Ovary (tissue), 7 donors: ENCODE measurements at regions not wholly inside any gene's neighbourhood (a gene's known extent, or its start where the extent isn't known, plus 50 kb on each side); places are given as distances from the start of the nearest gene placed in this dataset.
"Not testable (repeated sequence)": the region's sequence is repeated elsewhere in the genome, so short reads cannot be mapped to it uniquely, and the experiment has no call there.

Source experiments
- DNase-seq, 5 donors: peaks; one replicate each; pipeline ENCODE4 v3.0.0-alpha.2; 2019 to 2020
- H3K27ac ChIP-seq, 2 donors: fragments of 200-600 bp; one replicate each; pipeline versions ENCODE4 v1.5.1 to v1.8.0; 2019 to 2022
- H3K27me3 ChIP-seq: fragments of 200-600 bp; one replicate; pipeline ENCODE4 v1.8.0; 2022
- H3K36me3 ChIP-seq: fragments of 200-600 bp; sonication (generic); one replicate; pipeline ENCODE4 v1.5.1; 2019
- H3K4me1 ChIP-seq: one replicate; pipeline ENCODE4 v1.8.1; 2013; ENCODE audit warnings: mild to moderate bottlenecking, moderate library complexity; ENCODE audit not compliant: insufficient read depth
- H3K4me3 ChIP-seq: fragments of 200-600 bp; sonication (generic); one replicate; pipeline ENCODE4 v1.5.1; 2017
- H3K9me3 ChIP-seq, 2 donors: fragments of 200-600 bp in 1 of 2; sonication (generic) in 1 of 2; one replicate each; pipeline versions ENCODE4 v1.5.1 to v1.8.1; 2013 to 2019; ENCODE audit warnings: mild to moderate bottlenecking in 1 of 2, moderate library complexity in 1 of 2
- WGBS, 3 donors: extraction: QIAGEN DNeasy Blood & Tissue Kit in 1 of 3; methylation state at CpG; one replicate each; pipeline versions ENCODE4 v1.1.5 to v1.1.7; 2013 to 2017; 5-methylcytosine and 5-hydroxymethylcytosine counted together
- intact Hi-C, 4 donors: fragments of 100-400 bp; cut with DNase I; formaldehyde crosslinking; loops; one replicate each; pipeline versions ENCODE4 v1.11.0 to v1.15.1; 2022 to 2023
- donor health status: DM: no; HTN: no; CAD: no; lungs with moderate emphysema.
- donor health status: DM: no; HTN: no; CAD: no.
- donor health status: Bipolar disorder and iron deficiency.
- donor health status: DM: no; HTN: no; CAD: no.
- donor health status: DM: yes; HTN: yes; CAD: no.

DNA sequence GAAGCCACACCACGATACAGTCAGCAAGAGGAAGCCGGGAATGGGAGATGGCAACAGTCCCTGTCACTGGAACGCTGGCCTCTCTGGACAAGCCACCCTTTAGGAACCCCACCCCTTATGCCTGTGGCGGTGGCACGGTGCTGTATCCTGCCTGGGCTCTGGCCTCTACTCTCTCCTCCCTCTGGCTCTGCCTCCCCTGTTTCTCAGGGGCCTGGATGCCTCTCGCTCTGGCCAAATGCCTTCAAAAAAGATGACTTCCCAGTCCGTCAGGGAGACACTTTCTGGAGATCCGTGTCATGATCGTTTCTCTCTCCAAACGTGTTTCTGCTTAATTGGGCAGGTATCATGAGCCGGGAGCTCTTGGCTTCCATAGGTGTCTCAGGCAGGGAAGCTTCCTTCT lies 99.1 kb upstream of the FOXD4L5 start:
- H3K27ac ChIP-seq, H3K36me3 ChIP-seq, H3K4me3 ChIP-seq, intact Hi-C loops, H3K9me3 ChIP-seq, H3K4me1 ChIP-seq, H3K27me3 ChIP-seq: not testable (repeated sequence)
- 60 to 81% (median 79%) methylated on average over 11 of the region's 11 CpGs for WGBS, 3 donors
- DNase-seq, result peak in 1 of 5 donors; percentile 16

DNA sequence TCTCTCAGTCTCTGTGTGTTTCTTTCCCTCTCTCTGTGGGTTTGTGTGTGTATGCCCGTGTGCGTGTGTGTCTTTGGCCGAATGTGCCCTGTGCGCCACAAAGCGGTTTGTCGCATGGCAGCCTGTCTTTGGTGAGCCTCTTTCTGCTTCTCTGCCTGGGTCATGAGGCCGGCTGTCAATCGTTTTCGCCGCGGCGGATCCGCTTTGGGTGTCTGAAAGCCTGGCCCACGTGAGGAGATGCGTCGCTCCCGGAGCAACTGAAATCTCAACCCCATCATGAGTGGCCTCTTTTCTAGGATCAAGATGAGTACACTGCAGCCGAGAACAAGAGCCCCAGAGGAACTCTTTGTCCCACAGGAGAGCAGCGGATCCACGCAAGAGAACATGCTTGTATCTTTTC lies 98.6 kb upstream of the FOXD4L5 start:
- H3K4me1 ChIP-seq, H3K27me3 ChIP-seq, intact Hi-C loops, H3K9me3 ChIP-seq, H3K4me3 ChIP-seq, H3K36me3 ChIP-seq, H3K27ac ChIP-seq: not testable (repeated sequence)
- 84 to 94% (median 86%) methylated on average over 20 of the region's 20 CpGs for WGBS, 3 donors
- peak in 1 of 5 donors; percentile 3 for DNase-seq

- H3K9me3 ChIP-seq, H3K27me3 ChIP-seq, H3K4me1 ChIP-seq, H3K4me3 ChIP-seq, intact Hi-C loops, H3K36me3 ChIP-seq, H3K27ac ChIP-seq: not testable (repeated sequence)
- DNase-seq, result peak in 1 of 5 donors; percentile 3
- WGBS, 3 donors, result 49 to 60% (median 56%) methylated on average over 15 to 38 of the region's 38 CpGs
Observed at GRCh38 chr9:65382701-65383318, 97.8 kb upstream of the FOXD4L5 start.
